ENCODE measurements at regions not wholly inside any gene's neighbourhood (a gene's known extent, or its start where the extent isn't known, plus 50 kb on each side); places are given as distances from the start of the nearest gene placed in this dataset.

- TF ChIP-seq CTCF (IDR thresholded peaks at IDR 0.05; ENCODE audit: control insufficient read depth, insufficient read depth, low read depth, low read length, missing control alignments) = no peak
- no peak overlapping the region for H3K4me3 ChIP-seq (ENCODE audit: control insufficient read depth, low read depth, low read length)
- no peak for DNase-seq (ENCODE audit: low read depth)
Measured at GRCh38 chr10:31121757-31122577, 90.3 kb upstream of the ZNF438 start.

- TF ChIP-seq CTCF (IDR thresholded peaks at IDR 0.05; ENCODE audit: control insufficient read depth, insufficient read depth, low read depth, low read length, missing control alignments) = no peak
- H3K4me3 ChIP-seq (ENCODE audit: control insufficient read depth, low read depth, low read length) = no peak overlapping the region
- no peak for DNase-seq (ENCODE audit: low read depth)
Measured at GRCh38 chr10:31123946-31124345, 92.3 kb upstream of the ZNF438 start.

GRCh38 chr10:31124852-31125251, 93.2 kb upstream of the ZNF438 start:
- no peak for TF ChIP-seq CTCF (IDR thresholded peaks at IDR 0.05; ENCODE audit: control insufficient read depth, insufficient read depth, low read depth, low read length, missing control alignments)
- no peak for DNase-seq (ENCODE audit: low read depth)

GRCh38 chr10:31125789-31126188, 94.1 kb upstream of the ZNF438 start:
- H3K4me3 ChIP-seq (ENCODE audit: control insufficient read depth, low read depth, low read length) = no peak overlapping the region
- DNase-seq (ENCODE audit: low read depth) = no peak
- TF ChIP-seq CTCF (IDR thresholded peaks at IDR 0.05; ENCODE audit: control insufficient read depth, insufficient read depth, low read depth, low read length, missing control alignments) = no peak

More at GRCh38 chr10:31124852-31125251, 93.2 kb upstream of the ZNF438 start:
- H3K4me3 ChIP-seq (ENCODE audit: control insufficient read depth, low read depth, low read length) = no peak overlapping the region

- no peak for TF ChIP-seq CTCF (IDR thresholded peaks at IDR 0.05; ENCODE audit: control insufficient read depth, insufficient read depth, low read depth, low read length, missing control alignments)
- no peak for DNase-seq (ENCODE audit: low read depth)
- no peak overlapping the region for H3K4me3 ChIP-seq (ENCODE audit: control insufficient read depth, low read depth, low read length)
Measured at GRCh38 chr10:31126593-31126992, 94.9 kb upstream of the ZNF438 start.

GRCh38 chr10:31128536-31128935, 96.9 kb upstream of the ZNF438 start:
- no peak overlapping the region for H3K4me3 ChIP-seq (ENCODE audit: control insufficient read depth, low read depth, low read length)
- no peak for TF ChIP-seq CTCF (IDR thresholded peaks at IDR 0.05; ENCODE audit: control insufficient read depth, insufficient read depth, low read depth, low read length, missing control alignments)
- no peak for DNase-seq (ENCODE audit: low read depth)
